Endothelial cell of umbilical vein (primary cell): ENCODE measurements at regions not wholly inside any gene's neighbourhood (a gene's known extent, or its start where the extent isn't known, plus 50 kb on each side); places are given as distances from the start of the nearest gene placed in this dataset.

Experiments used
- BruUV-seq: library from RNA; stranded (reverse); fragments of 400-500 nt; replicated peaks from 2 replicates; lab custom pipeline; 2021; lab: Mats Ljungman, UMichigan
- CTCF ChIA-PET: fragments of 300-600, 350-600 bp; sonication (Branson Sonifier 250); formaldehyde crosslinking; loops from one replicate; lab custom pipeline; 2021; ENCODE audit warnings: antibody characterized with exemption, inconsistent platforms; lab: Charles Lee
- POLR2A ChIA-PET: fragments of 300-600, 350-600 bp; sonication (Branson Sonifier 250); formaldehyde crosslinking; loops from one replicate; lab custom pipeline; 2021; ENCODE audit warnings: antibody characterized with exemption, inconsistent platforms; lab: Charles Lee
- DNase-seq: peaks from one replicate; pipeline ENCODE4 v3.0.0-alpha.2; 2011; ENCODE audit warnings: low read depth, low spot score
- FAIRE-seq: peaks from 2 replicates; lab custom pipeline; 2011; peaks lifted over from hg19 to GRCh38; lab: Jason Lieb, UNC
- H2AFZ ChIP-seq: 2 replicates; pipeline ENCODE4 v1.6.0; 2012; ENCODE audit warnings: low read depth, low read length, control low read depth, inconsistent platforms
- H3K27ac ChIP-seq: 2 replicates; pipeline ENCODE4 v1.5.1; 2011; ENCODE audit warnings: low read depth, mild to moderate bottlenecking, control low read depth, low read length, moderate library complexity; ENCODE audit not compliant: insufficient read depth
- H3K27me3 ChIP-seq, 2 experiments: 2 replicates each; pipeline versions ENCODE4 v1.6.0 to v1.6.1; 2011; ENCODE audit warnings: low read length in 2 of 2, mixed read lengths in 1 of 2; ENCODE audit not compliant: control insufficient read depth in 2 of 2, insufficient read depth in 2 of 2
- H3K36me3 ChIP-seq, 2 experiments: 2 replicates in 1 of 2; 3 replicates in 1 of 2; pipeline ENCODE4 v1.5.1; 2011; ENCODE audit warnings: low read length in 2 of 2, mild to moderate bottlenecking in 1 of 2, moderate library complexity in 1 of 2; ENCODE audit not compliant: control insufficient read depth in 2 of 2, insufficient read depth in 2 of 2; ENCODE audit errors: extremely low read depth in 1 of 2
- H3K4me1 ChIP-seq: 3 replicates; pipeline ENCODE4 v1.5.1; 2011; ENCODE audit warnings: mild to moderate bottlenecking, low read length; ENCODE audit not compliant: control insufficient read depth, insufficient read depth; ENCODE audit errors: extremely low read depth
- H3K4me2 ChIP-seq: 2 replicates; pipeline ENCODE4 v1.6.1; 2011; ENCODE audit warnings: low read length, control low read depth, mixed read lengths; ENCODE audit not compliant: insufficient read depth
- H3K4me3 ChIP-seq, 3 experiments: fragments of 200-600 bp in 1 of 3; sonication (generic), shearing (Covaris generic) in 1 of 3; replicated peaks in 1 of 3; 2 replicates each; pipeline ENCODE4 v1.5.1; 2011 to 2016; ENCODE audit warnings: control low read depth in 3 of 3, low read length in 3 of 3, mild to moderate bottlenecking in 2 of 3, inconsistent platforms in 1 of 3, low read depth in 1 of 3, moderate library complexity in 1 of 3; ENCODE audit not compliant: insufficient read depth in 1 of 3
- H3K79me2 ChIP-seq: 2 replicates; pipeline ENCODE4 v1.6.0; 2012; ENCODE audit warnings: low read length, inconsistent platforms; ENCODE audit not compliant: control insufficient read depth, insufficient read depth
- H3K9ac ChIP-seq: replicated peaks from 2 replicates; pipeline ENCODE3; 2011; ENCODE audit warnings: low read length, control low read depth; ENCODE audit not compliant: insufficient read depth; ENCODE audit errors: extremely low read depth
- H3K9me1 ChIP-seq: replicated peaks from 3 replicates; pipeline ENCODE4 v1.6.0; 2011; ENCODE audit warnings: mild to moderate bottlenecking, low read length; ENCODE audit not compliant: control insufficient read depth, insufficient read depth; ENCODE audit errors: extremely low read depth
- H3K9me3 ChIP-seq: replicated peaks from 2 replicates; pipeline ENCODE4 v1.5.1; 2012; ENCODE audit warnings: low read length, inconsistent platforms; ENCODE audit not compliant: control insufficient read depth, insufficient read depth
- H4K20me1 ChIP-seq: replicated peaks from 2 replicates; pipeline ENCODE3; 2011; ENCODE audit warnings: mild to moderate bottlenecking, low read length; ENCODE audit not compliant: control insufficient read depth, insufficient read depth; ENCODE audit errors: extremely low read depth
- EZH2 ChIP-seq: IDR thresholded peaks from 2 replicates; pipeline ENCODE4 v1.6.1; 2012; ENCODE audit warnings: borderline replicate concordance, low read depth, mild to moderate bottlenecking, moderate library complexity, low read length, inconsistent platforms; ENCODE audit not compliant: severe bottlenecking
- FOS ChIP-seq: IDR thresholded peaks from 2 replicates; pipeline ENCODE4 v1.6.1; 2011; ENCODE audit warnings: mild to moderate bottlenecking, low read length, moderate library complexity, borderline replicate concordance; ENCODE audit not compliant: insufficient read depth
- GATA2 ChIP-seq: IDR thresholded peaks from 2 replicates; pipeline ENCODE4 v1.7.0; 2011; ENCODE audit warnings: low read depth, mild to moderate bottlenecking, moderate library complexity, mixed read lengths, low read length; ENCODE audit not compliant: insufficient read length, insufficient read depth
- JUN ChIP-seq: IDR thresholded peaks from 2 replicates; pipeline ENCODE4 v1.6.1; 2011; ENCODE audit warnings: borderline replicate concordance, low read depth; ENCODE audit not compliant: insufficient read length, insufficient read depth
- MYC ChIP-seq: IDR thresholded peaks from one replicate; pipeline ENCODE4 v1.6.1; 2011; ENCODE audit warnings: mild to moderate bottlenecking, low read depth, low read length
- POLR2A ChIP-seq: IDR thresholded peaks from 2 replicates; pipeline ENCODE4 v1.6.1; 2012; ENCODE audit warnings: low read depth, mild to moderate bottlenecking, control low read depth, low read length
- POLR2AphosphoS5 ChIP-seq: IDR thresholded peaks from 2 replicates; pipeline ENCODE4 v1.6.1; 2012; ENCODE audit warnings: low read depth, mild to moderate bottlenecking, control low read depth, low read length, moderate library complexity; ENCODE audit not compliant: insufficient read depth
- dilution Hi-C: fragments of 300-500 bp; cut with MboI; formaldehyde crosslinking; loops from one replicate; pipeline ENCODE4 v1.15.0; 2019; ENCODE audit warnings: low sequenced_read_pairs; ENCODE audit not compliant: extremely low pct_ligation_motif_present
- intact Hi-C: fragments of 100-400 bp; cut with micrococcal nuclease; formaldehyde crosslinking; loops from one replicate; pipeline ENCODE4 v1.10.0; 2022
- TF ChIP-seq, protein P1 (sequence below): IDR thresholded peaks from 2 replicates; pipeline ENCODE4 v1.6.1; 2011; ENCODE audit not compliant: insufficient read depth, insufficient read length
- TF ChIP-seq, protein P2 (sequence below), 2 donors: IDR thresholded peaks; 1 replicate in 1 of 2; 2 replicates in 1 of 2; pipeline ENCODE4 v1.5.1; 2011; ENCODE audit warnings: low read length in 2 of 2, mild to moderate bottlenecking in 2 of 2, moderate library complexity in 2 of 2, control low read depth in 1 of 2, inconsistent platforms in 1 of 2, low read depth in 1 of 2; ENCODE audit not compliant: insufficient read depth in 1 of 2; ENCODE audit errors: extremely low read depth in 1 of 2

DNA sequence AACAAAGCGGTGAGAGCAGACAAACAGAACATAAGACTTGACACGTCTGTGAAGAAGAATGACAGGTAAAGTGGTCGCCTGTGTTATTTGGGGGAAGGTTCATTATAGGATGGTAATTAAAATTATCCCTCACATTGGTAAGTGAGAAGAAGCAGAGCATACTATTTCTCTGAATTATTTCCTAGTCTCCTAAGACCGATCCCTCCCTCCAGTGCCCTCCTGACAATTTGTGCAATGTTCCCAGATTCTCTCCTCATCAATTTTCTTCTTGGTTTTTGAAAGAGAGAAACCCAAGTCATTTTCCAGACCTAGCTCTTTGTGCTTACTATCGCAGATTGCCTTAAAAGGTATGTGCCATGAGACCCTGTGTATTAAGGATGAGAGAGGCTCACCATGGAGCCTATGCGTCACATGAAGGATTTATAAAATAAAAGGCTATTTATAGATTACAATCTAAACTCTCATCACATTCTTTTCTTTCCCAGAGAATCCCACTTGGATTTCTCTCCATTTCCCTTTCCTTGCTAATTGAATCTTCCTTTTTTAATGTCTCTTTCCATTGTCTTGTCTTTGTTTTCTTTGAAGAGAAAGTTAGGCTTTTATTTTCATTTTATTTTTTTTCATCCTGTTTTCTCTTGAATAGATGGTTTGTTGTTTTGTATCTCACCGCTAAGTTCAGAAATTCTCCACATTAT is 112.0 kb downstream of the PPP1R3A start:
- Histone ChIP-seq H3K79me2 (no peaks in the 10 kb centered on the region), H3K9ac (no peak overlapping the region), H3K9me1 (no peaks in the 10 kb centered on the region), H2AFZ (no peak overlapping the region), H3K36me3 (no peaks in the 10 kb centered on the region), H3K9me3 (no peaks in the 10 kb centered on the region), H3K27me3 (no peaks in the 10 kb centered on the region), H4K20me1 (no peaks in the 10 kb centered on the region), H3K27ac (no peak overlapping the region), H3K4me2 (no peak overlapping the region), H3K4me1 (peaks cover 2% of the 10 kb centered on the region), H3K4me3 (no peak overlapping the region)
- FAIRE-seq (no peak), DNase-seq (no peak)
- dilution Hi-C loops: no loop called here
- BruUV-seq: no TSS peak
- ChIA-PET CTCF (no interaction called here), POLR2A (no interaction called here)
- intact Hi-C loops: no loop called here
- TF ChIP-seq POLR2AphosphoS5 (no peak), JUN (no peak), POLR2A (no peak), EZH2 (no peak), FOS (no peak), GATA2 (no peak), MYC (no peak)
- TF ChIP-seq, protein P1, sequence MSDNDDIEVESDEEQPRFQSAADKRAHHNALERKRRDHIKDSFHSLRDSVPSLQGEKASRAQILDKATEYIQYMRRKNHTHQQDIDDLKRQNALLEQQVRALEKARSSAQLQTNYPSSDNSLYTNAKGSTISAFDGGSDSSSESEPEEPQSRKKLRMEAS: no peak
- TF ChIP-seq, protein P2, sequence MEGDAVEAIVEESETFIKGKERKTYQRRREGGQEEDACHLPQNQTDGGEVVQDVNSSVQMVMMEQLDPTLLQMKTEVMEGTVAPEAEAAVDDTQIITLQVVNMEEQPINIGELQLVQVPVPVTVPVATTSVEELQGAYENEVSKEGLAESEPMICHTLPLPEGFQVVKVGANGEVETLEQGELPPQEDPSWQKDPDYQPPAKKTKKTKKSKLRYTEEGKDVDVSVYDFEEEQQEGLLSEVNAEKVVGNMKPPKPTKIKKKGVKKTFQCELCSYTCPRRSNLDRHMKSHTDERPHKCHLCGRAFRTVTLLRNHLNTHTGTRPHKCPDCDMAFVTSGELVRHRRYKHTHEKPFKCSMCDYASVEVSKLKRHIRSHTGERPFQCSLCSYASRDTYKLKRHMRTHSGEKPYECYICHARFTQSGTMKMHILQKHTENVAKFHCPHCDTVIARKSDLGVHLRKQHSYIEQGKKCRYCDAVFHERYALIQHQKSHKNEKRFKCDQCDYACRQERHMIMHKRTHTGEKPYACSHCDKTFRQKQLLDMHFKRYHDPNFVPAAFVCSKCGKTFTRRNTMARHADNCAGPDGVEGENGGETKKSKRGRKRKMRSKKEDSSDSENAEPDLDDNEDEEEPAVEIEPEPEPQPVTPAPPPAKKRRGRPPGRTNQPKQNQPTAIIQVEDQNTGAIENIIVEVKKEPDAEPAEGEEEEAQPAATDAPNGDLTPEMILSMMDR (IDR thresholded peaks at IDR 0.05; ENCODE audit: extremely low read depth in 1 of 2, insufficient read depth in 1 of 2, low read depth in 1 of 2, low read length in 2 of 2): no peak
